ENCODE measurements at regions not wholly inside any gene's neighbourhood (a gene's known extent, or its start where the extent isn't known, plus 50 kb on each side); places are given as distances from the start of the nearest gene placed in this dataset.

DNA sequence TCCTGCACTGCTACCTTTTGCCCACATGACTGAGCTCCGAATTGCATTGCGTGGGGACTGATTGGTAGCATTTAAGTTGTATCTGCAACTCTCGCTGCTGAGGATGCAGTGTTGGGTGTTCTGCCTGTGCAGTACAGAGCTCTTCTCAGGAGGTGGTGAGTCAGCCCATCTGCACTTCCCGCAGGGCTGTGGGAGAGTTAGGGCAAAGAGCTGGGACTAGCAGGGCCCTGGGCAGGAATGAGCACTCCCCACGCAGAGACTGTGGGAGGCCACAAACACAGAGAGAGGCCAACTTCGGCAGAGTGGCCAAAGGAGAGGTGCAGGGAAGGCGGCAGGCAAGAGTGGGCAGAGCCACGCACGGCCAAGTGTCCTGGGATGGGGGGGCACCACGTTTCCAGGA lies 244.7 kb downstream of the SIPA1L2 start:
- peak; percentile 76 for FAIRE-seq

DNA sequence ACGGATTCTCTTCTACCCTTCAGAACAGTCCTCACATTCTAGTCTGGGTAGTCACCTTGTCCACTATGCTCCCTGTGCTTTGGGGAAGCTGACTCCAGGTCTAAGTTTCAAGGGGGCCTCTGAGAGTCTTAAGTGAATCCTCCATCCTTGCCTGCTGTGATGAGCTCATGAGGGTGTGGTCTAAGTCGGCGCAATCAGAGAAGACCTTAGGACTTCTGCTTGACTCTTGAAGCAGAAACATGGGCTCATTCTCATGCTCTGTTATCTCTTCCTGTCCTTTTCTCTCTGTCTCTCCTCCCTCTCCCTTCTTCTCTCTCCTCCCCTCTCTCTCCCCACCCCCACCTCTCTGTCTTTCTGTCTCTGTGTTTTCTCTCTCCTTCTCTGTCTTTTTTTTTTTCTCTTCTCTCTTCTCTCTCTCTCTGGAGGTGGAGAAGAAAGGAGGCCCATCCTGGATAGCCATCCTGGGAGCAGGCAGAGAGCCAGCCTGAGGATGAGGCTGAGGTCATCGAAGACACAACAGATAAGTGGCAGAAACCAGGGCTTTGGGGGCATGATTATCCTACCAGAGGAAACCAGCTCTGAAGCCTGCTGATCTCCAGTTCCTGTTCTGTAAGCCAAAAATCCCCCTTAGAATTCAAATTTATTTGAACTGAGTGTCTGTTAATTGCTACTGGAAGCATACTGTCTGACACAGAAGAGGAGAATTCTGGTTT lies 245.6 kb downstream of the SIPA1L2 start:
- DNase-seq (ENCODE audit: low spot score) (no peak), FAIRE-seq (no peak)

More for the DNA sequence above, 244.7 kb downstream of the SIPA1L2 start:
- peak; percentile 75 for DNase-seq (ENCODE audit: low spot score)

DNA sequence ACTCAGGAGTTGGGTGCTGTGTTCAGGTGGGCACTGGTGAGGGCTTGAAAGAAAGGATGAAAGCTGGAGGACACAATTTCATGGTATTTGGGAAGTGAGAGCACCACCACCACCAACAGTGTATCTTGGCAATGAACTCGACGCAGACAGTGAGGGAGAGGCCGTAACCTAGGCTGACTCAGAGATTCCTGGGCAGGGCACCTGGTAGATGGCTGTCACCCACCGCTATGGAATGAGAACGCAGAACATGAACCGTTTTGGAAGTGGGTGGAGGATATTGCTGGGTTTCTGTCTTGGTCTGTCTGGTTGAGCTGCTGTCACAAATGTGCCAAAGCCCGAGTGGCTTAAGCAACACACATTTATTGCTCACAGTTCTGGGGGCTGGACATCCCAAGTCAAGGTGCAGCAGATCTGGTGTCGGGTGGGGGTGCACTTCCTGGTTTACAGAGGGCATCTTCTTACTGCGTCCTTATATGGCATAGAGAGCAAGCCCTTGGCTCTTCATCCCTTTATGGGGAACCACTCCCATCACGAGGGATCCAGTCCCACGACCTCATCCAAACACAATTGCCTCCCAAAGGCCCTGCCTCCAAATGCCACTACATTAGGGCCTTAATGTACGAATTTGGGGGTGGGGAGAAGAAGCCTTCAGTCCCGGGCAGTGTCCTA lies 246.3 kb downstream of the SIPA1L2 start:
- DNase-seq (ENCODE audit: low spot score) (peak; percentile 70), FAIRE-seq (no peak)

DNA sequence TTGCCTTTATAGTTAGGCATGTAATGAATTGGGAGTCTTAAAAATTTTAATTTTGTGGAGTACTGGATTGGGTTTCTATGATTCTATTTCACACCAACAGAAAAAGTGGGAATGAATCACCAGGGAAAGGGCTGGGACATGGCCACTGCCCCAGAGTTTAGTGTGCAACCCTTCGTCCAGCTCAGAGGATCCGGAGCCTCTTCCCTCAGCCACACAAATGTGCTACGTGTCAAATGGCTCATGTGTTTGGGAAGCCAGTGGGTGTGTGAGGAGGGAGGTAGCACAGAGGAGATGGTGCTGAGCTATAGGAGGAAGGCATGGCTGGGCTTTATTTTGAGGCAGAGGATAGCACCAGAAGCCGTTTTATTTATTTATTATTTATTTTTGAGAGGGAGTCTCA lies 247.3 kb downstream of the SIPA1L2 start:
- no peak for FAIRE-seq
- DNase-seq (ENCODE audit: low spot score): no peak

DNA sequence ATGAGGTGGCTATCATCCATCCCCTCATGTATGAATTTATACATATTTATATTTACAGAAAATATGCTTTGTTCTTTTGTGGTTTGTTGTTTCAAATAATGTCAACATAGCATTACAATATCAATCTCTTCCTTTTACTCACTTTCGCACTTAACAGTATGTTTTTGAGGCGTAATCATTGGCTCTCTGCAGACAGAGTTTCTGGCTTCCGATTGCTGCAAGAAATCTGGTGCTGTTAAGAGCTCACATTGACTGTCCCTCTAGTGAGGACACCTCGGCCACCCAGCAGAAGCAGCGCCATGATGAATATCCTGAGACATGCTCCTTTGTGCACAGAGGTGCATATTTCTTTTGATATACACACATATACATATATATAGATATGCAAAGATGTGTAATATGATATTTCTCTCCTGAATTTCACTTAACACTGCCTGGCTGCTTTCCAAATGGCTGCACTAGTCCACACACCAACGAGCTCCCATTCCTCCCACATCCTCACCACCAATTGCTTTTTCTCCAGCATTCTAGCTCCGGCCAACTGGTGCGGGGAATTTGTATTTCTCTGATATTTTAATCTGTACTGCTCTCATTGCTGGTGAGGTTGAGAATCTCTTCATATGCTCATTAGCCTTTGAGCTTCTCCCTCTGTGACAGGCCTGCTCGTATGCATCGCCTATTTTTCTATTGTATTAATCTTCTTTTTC lies 248.4 kb downstream of the SIPA1L2 start:
- DNase-seq (ENCODE audit: low spot score) (no peak), FAIRE-seq (no peak)

DNA sequence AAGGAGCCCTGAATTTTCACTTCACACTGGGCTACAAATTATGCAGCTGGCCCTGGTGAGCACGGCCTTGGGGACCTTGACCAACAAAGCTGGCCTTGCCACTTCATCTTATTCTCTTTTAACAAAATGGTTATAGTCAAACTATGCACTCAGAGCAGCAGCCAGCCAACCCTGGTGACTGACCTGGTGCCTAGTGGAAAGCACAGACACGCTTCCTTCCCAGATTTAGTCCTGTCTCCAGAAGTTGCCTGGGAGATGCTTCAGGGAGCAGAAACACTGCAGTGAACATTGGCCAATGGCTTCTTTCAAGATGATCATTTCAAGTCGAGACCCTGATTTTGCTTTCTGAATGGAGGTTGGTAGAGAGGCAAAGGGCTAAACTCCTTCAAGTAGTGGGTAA lies 249.3 kb downstream of the SIPA1L2 start:
- DNase-seq (ENCODE audit: low spot score): no peak
- no peak for FAIRE-seq

DNA sequence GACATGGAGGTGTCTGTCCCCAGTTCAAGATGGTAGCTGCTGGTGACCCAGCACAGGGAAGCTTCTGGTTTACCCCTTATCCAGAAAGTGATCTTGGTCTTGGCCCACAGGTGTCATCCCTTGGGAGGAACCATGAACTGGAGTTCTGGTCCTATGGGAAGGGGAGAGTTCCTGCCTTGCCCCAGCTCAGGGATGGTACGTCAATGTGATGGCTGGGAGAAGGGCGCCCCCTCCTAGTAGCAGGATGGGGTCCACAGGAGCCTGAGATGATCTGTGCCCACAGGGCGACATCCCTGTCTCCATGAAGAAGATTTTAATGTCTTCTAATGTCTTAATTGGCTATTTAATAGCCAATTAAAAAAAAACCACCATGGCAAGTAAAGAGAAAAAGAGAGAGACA lies 249.8 kb downstream of the SIPA1L2 start:
- DNase-seq (ENCODE audit: low spot score) (no peak), FAIRE-seq (no peak)

DNA sequence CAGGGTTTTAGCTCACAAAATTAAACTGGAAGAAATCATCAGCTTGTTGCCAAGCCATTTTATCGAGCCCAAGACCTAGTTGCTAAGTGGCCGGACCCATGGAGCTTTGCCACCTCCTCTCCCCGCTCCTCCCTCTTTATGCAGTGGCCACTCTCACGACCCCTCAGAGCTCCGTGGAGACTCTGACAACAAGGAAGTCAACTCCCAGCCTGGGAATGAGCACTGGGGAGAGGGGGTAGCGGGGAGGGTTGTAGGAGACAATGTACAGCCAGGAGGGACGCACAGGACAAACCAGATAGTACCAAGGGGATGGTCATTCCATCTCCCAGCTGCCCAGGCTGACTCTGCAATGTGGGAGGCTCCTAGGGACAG lies 250.9 kb downstream of the SIPA1L2 start:
- FAIRE-seq (no peak), DNase-seq (ENCODE audit: low spot score) (no peak)

DNA sequence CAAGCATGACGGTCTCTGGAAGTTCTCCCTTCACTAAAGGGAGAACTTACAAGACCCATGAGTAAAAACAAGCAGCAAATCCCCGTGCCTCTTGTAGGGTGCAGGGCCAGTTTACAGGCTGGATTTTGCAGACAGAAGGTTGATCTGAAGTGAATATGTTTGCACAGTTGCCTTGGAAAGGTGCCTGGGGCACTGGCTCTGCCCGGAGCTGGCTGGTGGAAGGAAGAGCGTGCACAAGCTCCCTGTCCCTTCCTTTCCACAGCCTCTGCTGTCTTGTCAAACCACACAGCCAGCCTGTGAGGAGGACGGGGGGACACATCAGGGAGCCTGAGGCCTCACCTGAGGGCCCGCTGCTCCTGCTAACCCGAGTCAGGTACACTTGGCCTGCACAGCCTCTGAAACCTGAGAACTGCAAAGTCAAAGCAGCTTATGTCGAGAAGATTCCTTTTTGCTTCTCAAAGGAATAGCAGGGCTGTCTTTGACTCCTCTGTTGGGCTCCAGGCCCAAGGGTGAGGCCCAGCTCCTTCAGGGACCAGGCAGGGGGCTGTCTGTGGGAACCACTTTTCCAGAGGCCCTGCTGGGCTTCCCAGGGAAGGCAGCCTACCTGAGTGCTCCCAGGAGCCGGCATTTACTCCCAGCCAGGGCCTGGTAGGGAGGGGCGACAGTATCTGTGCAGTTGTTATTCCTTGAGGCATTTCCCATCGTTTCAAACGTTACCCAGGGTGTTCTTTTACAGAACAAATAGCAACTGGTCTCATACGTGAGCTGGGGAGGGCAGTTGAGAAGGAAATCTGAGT lies 251.5 kb downstream of the SIPA1L2 start:
- no peak for DNase-seq (ENCODE audit: low spot score)
- FAIRE-seq: no peak

DNA sequence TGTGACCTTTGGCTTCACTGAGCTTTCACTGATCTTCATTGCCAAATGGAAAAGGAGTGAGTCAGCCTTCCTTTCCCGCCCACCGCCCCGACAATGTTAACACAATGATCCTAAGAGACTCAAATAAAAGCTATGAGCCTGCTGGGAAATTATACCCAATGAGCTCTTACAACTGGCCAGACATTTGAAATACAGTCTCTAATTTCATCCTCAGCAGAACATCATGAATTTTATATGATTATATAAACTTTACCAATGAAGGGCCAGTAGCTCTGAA lies 252.5 kb downstream of the SIPA1L2 start:
- DNase-seq (ENCODE audit: low spot score) (peak; percentile 50), FAIRE-seq (no peak)

DNA sequence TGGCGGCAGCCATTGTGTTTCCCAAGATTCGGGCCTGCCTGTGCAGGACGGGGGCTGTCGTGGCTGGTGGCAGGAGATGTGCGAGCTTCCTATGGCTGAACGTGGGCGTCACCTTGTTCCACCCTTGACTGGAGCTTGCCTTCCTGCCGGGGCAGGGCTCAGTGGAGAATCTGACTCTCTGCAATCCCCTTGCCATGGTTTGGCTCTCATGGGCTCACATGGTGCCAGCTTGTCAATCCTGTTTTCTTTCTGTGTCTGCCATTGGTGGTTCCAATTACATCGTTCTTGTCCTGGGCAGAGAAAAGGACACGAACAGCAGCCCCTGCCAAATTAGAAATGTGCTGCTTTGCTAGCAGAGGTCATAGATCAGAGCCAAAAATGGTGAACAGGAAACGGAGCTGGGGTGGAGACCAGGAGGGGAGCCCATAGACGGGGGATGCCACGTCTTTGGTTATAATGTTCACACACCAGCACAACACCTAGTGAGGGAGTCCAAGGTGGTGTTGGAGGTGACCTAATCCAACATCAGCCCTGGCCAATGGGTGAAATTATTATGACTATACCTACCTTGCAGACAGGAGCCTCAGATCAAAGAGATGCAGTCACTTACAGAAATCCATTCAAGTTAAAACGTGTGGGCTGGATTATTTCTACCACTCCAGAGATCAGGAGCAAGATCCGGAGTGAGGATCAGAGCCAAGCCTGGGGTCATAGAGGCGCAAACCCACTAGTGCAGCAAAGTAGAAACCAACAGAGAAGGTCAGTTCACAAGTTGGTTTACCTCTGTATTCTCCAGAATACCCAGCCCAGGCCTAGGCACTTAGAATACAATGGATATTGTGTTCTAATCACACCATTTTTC lies 253.1 kb downstream of the SIPA1L2 start:
- FAIRE-seq (no peak), DNase-seq (ENCODE audit: low spot score) (no peak)

DNA sequence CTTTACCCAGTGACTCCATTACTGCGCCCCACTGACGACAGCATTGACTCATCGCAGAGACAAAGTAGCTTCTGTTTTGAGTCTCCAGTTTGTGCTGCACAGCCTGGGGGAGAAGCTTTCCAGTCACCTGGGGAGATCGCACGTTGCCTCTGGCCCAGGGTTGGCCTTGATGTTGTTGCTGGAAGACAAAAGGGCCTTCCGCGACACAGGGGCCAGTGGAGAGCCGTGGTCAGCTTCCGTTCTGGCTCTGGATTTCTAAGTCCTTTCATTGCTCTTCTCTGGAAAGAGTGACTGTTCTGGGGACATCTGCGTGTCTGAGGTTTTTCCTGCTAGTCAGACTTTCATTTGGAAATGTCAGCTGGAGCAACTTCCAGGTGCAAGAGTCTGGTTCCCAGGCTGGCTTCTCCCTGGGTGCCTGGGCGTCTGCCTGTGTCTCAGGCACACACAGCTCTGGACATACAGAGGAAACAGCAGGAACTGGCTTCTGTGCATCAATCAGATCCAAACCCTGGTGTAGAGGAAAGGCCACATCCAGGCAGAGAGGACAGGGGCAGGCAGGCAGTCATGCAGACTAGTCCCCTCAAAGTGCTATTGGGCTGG lies 257.0 kb downstream of the SIPA1L2 start:
- no peak for FAIRE-seq
- DNase-seq (ENCODE audit: low spot score): no peak

DNA sequence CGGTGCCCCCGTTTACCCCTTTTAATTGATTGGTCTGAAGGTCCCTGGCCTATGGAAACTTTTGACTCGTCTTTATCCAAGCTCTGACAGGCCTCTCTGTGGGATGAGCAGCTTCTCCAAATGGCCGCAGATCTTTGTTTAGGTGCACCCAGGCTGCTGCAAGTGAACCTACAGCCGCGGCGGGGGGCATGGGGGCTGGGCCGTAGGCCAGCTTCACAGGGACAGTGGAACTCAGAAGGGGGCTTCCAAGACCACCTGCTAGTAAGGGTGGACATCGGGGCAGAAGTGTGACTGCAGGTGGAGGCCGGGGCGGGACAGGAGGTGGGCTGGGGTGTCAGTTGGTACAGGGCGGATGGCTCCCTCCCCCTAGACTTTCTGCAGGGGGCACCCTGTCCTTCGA lies 257.5 kb downstream of the SIPA1L2 start:
- FAIRE-seq (no peak), DNase-seq (ENCODE audit: low spot score) (no peak)

DNA sequence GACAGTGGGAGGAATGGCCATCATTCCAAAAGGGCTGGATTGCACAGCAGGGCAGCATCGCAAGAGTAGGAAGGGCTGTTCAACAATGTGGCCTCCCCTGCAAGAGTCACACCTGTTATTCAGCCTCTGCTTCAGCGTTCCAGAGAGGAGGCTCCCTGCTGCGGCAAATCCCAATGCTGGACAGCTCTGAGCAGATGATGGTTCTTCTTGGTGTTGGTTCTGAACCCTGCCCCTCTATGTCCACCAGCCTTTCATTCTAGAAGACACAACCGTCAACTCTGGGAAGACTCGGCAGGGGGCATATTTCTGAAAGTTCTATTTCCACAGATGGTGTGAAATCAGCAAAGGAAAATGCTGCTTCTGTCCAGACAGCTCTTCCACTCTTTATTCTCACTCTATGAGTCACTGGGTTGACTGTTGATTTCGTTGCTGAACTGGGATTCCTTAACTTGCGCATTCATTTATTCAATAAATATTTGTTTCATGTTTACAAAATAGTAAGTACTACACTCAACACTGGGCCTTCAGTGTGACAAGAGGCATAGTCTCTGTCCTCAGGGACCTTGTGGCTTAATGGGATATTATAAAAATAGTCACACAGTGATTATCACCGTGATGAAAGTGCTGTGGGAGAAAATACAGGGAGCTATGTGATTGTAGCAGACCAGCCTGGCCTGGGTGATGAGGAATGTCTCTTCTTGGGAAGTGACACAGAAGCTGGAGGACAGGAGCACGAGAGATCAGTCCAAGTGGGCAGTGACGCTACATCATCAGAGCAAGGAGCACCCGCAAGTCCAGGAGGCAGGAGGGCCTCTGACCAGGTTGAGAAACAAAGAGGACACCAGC lies 260.3 kb downstream of the SIPA1L2 start:
- no peak for DNase-seq (ENCODE audit: low spot score)
- FAIRE-seq: no peak

DNA sequence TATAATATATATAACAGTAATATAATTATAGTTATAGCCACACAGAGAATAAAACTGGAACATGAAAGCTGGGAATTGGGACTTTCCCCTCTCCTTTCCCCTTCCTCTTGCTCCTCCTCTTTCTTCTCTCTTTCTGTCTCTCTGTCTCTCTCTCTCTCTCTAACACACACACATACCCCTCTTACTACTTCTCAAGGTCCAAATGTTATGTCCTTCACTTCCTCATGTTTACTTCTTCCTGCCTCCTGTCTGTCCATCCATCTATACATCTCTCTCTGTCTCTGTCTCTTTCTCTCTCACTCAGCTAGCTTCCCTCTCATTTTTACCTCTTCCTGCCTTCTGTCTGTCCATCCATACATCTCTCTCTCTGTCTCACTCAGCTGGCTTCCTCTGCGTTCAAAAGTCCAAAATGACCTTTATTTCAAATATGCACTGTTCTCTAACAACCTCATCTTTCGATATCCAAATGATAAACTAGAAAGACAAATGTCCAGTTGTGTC lies 261.1 kb downstream of the SIPA1L2 start:
- FAIRE-seq (no peak), DNase-seq (ENCODE audit: low spot score) (no peak)

DNA sequence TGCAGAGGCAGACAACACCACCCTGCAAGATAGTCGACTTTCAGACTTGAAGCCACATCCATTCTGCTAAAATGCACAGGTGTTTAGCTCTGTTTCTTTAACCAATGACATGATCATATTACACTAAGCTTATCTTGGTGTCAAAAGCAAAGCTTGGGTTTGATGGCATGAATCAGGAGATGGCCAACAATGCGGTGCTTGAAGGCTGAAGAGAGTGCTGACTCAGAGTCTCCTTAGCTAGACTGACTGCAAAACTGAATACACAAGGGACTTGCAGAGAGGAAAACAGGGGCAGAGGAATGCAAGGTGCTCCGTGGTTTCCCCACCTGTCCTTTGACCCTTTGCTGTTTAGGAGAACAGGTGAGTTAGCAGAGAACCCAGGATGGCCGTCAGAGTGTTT lies 262.6 kb downstream of the SIPA1L2 start:
- peak; percentile 23 for FAIRE-seq
- DNase-seq (ENCODE audit: low spot score): peak; percentile 27

DNA sequence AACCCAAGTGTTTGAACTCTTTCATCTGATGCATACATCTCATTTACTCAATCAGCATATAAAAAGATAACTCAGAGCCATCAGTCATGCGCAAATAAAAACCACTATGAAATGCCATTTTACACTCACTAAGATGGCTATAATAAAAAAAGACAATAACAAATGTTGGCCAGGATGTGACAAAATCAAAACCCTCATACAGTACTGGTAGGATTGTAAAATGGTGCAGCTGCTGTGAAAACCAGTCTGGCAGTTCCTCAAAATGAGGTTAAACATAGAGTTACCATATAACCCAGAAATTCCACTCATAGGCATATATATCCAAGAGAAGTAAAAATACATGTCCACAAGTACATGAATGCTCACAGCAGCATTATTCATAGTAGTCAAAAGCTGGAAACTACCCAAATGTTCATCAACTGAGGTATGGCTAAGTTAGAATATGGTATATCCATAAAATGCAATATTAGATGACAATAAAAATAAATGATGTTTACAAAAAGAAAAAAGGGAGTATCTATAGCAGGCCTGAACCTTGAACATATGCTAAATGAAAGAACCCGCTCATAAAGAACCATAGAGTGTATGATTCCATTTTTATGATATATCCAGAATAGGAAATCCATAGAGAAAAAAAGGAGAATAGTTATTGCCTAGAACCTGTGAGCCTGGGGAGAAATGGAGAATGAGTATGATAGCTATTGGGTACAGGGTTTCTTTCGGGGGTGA lies 265.1 kb downstream of the SIPA1L2 start:
- FAIRE-seq: no peak
- DNase-seq (ENCODE audit: low spot score): no peak

DNA sequence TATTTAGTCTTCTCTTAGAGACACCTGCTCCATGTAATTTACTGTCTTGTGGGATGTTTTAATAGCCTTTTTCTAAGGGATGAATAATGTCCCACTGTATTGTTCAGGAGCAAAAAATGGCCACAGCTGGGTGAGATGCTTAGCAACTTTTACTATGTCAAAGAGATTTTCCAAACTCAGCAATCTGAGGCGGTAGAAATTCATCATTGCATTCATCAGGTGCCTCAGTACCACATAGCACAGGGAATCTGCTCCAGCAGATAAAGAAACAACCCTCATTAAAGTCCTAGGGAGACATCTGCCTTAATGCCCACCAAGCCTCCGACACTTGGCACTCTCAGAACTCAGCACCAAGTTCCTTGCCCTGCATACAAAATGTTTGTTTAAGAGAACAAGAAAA lies 266.9 kb downstream of the SIPA1L2 start:
- FAIRE-seq (no peak), DNase-seq (ENCODE audit: low spot score) (no peak)

DNA sequence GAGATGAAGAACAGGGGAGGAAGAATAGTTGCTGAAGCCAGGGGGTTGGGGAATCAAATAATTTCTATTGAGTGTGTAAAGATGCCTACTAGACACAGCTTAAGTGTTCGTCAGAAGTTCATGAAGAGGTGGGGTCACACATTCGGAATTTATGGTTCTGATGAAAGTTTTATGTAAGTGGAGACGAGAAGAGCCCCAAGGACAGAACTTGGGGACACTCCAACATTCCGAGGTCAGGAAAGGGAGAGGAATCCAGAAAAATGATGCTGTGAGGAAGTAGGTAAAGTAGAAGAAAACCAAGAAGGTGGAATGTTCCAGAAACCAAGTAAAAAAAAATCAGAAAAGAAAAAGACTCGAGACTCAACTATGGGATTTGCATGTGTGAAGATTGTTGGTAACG lies 272.5 kb downstream of the SIPA1L2 start:
- DNase-seq (ENCODE audit: low spot score) (no peak), FAIRE-seq (no peak)

Data from urothelium cell line (cell line).